ENCODE measurements at regions not wholly inside any gene's neighbourhood (a gene's known extent, or its start where the extent isn't known, plus 50 kb on each side); places are given as distances from the start of the nearest gene placed in this dataset.

- DNase-seq: no peak
Observed at GRCh38 chr2:144711084-144711483, 191.2 kb upstream of the ZEB2 start.

- DNase-seq: no peak
Observed at GRCh38 chr2:144708626-144709025, 188.7 kb upstream of the ZEB2 start.

GRCh38 chr2:144707736-144708326, 187.9 kb upstream of the ZEB2 start:
- DNase-seq: no peak

GRCh38 chr2:144706647-144707046, 186.7 kb upstream of the ZEB2 start:
- DNase-seq: no peak

GRCh38 chr2:144705328-144706245, 185.7 kb upstream of the ZEB2 start:
- no peak for DNase-seq

GRCh38 chr2:144704709-144705095, 184.8 kb upstream of the ZEB2 start:
- no peak for DNase-seq

- DNase-seq: no peak
Observed at GRCh38 chr2:144703852-144704708, 184.2 kb upstream of the ZEB2 start.

- no peak for DNase-seq
Observed at GRCh38 chr2:144702051-144702450, 182.1 kb upstream of the ZEB2 start.

GRCh38 chr2:144701259-144701658, 181.3 kb upstream of the ZEB2 start:
- no peak for DNase-seq

GRCh38 chr2:144698156-144698555, 178.2 kb upstream of the ZEB2 start:
- no peak for DNase-seq

- no peak for DNase-seq
Observed at GRCh38 chr2:144695657-144696056, 175.7 kb upstream of the ZEB2 start.

GRCh38 chr2:144694456-144694855, 174.5 kb upstream of the ZEB2 start:
- no peak for DNase-seq

GRCh38 chr2:144693179-144693578, 173.3 kb upstream of the ZEB2 start:
- DNase-seq: no peak

- DNase-seq: no peak
Observed at GRCh38 chr2:144692661-144693060, 172.7 kb upstream of the ZEB2 start.

- no peak for DNase-seq
Observed at GRCh38 chr2:144690771-144691170, 170.9 kb upstream of the ZEB2 start.

GRCh38 chr2:144686518-144687215, 166.7 kb upstream of the ZEB2 start:
- DNase-seq: no peak

GRCh38 chr2:144683966-144684365, 164.0 kb upstream of the ZEB2 start:
- no peak for DNase-seq

- no peak for DNase-seq
Observed at GRCh38 chr2:144683107-144683753, 163.3 kb upstream of the ZEB2 start.

- DNase-seq: no peak
Observed at GRCh38 chr2:144682248-144682647, 162.3 kb upstream of the ZEB2 start.

- DNase-seq: no peak
Observed at GRCh38 chr2:144681389-144681788, 161.5 kb upstream of the ZEB2 start.

GRCh38 chr2:144679942-144680341, 160.0 kb upstream of the ZEB2 start:
- no peak for DNase-seq

- no peak for DNase-seq
Observed at GRCh38 chr2:144678736-144679135, 158.8 kb upstream of the ZEB2 start.

Measured in GOT3 (cell line).